C1 segment of cervical spinal cord (tissue), 14 donors: ENCODE measurements at regions not wholly inside any gene's neighbourhood (a gene's known extent, or its start where the extent isn't known, plus 50 kb on each side); places are given as distances from the start of the nearest gene placed in this dataset.
"Not testable (repeated sequence)": the region's sequence is repeated elsewhere in the genome, so short reads cannot be mapped to it uniquely, and the experiment has no call there.

Experiments used
- DNase-seq, 14 donors: peaks; one replicate each; lab custom pipeline; 2025; lab: John Stamatoyannopoulos, UW

DNA sequence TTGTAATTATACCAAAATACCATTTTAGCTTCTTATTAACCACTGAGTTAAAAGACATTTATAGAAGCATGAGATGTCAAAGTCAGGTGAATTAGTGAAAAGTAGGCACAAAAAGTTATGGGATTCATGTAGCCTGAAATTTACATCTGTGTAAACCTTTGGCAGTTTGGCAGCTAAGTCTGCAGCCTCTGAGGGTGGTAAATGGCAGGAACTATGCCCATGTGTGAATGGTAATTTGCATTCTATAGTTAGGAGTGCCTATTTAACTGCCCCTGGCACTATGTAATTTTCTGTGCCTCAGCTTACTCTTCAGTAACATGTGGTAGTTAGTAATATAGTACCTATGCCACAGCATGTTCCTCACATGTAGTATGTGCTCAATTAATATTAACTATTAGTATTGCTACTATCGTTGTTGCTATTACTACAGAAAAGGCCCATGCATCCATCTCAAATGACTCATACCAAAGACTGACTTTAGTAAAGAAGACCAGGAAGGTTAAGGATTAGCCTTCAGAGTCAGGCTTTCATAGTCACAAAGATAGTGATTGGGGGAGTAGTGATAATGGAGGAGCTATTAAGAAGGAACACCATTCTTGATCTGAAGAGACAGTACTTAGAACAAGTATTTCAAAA lies 258.7 kb upstream of the BTG1 start:
- DNase-seq, result no peak

DNA sequence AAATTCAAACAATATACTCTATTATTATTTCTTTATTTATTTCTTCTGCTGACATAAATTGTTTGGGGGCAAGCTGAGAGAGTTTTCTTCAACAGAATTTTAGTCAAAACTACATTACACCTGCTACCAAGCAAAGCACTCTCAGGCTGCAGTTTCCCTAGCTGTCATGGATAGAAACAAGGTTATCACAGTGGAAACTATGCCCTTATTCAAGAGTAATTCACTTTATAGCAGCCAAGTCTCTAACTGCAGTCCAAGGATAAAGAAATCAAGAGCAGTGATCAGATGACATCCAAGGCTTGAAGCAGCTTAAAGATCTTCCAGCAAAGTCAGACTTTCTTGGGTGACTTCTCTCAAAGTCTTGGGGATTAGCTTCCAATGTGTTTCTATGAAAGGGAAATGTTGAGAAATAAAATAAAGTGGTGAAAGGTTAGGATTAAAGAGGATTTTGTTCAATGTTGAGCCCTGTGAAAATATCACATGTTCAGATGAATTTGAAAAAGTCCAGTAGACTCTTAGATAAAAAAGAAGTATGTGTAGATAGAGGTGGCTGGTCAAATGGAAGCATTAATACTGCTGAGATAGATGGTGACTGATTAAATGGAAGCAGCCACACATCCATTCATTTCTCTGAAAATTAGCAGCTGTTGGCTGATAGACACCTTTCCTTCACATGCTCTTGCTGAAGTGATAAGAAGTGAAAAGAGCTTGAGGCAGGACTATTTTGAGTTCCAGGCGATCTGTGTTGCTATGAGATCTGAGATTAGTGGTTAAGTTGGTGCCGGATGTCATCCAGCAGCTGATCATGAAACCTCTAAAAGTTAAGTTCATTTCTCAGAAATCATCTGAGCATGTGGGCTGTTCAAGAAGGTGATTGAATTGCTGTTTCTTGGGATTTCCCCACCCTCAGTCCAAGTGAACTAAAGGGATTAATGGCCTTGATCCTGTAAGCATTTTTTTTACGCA lies 257.8 kb upstream of the BTG1 start:
- DNase-seq, result no peak

DNA sequence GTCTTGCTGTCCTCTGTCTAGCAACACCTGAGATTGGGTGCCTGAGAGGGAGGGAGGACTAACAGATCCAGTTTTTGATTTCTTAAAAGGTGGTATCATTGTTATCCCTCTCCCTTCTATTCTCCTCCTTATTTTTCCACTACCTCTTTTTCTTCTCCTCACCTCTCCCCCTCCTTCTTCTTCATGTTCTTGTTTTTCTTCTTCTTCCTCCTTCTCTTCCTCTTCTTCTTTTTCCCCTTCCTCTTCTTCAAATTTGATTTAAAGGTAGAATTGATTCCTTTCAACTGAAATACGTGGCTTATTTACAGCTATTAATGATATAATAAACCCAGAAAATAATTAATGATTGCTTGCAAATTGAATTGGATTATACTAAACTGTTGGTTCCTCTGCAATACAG lies 256.8 kb upstream of the BTG1 start:
- no peak for DNase-seq

DNA sequence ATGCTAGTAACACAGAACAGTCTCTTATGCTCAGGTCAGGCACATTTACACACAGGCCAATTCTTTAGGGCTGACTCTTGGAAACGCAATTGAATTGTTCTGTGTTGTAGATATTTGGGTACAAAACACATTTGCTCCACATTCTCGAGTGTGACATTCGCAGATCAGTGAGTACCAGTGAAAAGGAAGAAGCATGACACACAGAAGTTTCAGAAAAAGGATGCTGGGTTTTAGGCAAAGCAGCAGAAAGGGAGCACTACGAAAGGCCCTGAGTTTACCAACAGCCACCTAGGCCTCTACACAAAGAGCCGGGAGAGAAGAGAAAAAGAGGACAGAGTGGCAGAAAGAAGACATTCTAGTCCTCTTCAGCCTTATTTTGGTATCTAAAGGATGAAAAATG lies 254.4 kb upstream of the BTG1 start:
- no peak for DNase-seq

DNA sequence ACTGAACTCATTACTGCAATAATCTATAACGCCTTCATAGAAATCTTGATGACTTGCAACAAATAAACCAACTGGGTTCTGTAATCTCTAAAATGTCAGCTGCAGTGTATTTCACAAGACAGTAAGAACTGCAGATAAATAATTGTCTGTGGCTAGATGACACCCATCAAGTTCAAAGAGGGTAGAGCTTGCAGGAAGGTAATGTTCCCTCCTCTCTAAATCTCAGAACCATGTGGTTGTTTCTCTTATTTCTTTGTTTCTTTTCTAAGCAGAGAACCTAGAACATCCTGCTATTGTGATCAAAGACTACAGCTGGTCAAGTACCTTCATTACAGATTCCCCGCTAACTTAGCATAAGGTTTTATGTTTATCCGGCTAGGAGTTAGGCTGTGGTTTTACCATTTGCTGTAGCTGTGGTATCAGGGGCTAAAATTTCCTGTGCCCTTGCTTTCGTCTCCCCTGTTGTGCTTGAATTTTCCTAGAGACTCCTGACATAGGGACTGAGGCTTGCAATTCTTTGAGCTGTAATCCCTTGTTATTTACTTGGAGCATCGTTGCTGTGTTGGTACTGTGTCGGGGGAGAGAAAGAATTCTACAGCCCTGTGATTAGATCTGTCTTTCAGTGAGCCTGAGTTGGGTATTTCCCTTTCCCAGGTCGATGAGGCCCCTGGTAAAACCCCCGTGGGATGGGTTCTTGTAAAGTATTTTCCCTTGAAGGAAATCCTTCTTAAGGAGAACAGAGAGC lies 253.1 kb upstream of the BTG1 start:
- no peak for DNase-seq

DNA sequence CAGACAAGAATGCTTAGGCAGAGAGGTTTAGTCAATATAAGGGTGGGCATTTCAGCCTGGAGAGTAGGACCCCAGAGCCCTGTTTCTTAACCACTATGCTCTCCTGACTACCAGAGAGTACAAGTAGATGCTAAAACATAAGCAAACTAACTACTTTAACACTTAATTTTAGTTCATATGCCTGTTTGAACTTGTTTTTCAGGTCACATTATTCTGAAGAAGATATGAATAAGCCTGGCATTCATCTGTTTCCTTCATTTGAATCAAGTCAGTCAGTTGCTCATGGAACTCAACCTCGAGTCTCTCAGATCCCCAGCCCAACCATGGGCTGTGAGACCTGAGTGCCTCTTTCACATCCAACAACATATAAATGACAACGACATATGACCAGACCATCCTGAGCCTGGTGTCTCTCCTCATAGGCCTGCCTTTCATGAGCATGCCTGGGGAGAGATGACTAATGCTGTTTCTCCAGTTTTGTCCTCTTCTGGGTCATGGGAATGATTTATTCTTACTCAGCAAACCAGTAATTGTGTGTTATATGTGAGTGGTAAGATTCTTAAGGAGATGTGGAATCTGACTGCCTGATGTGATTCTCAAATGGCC lies 251.1 kb upstream of the BTG1 start:
- DNase-seq, result no peak

DNA sequence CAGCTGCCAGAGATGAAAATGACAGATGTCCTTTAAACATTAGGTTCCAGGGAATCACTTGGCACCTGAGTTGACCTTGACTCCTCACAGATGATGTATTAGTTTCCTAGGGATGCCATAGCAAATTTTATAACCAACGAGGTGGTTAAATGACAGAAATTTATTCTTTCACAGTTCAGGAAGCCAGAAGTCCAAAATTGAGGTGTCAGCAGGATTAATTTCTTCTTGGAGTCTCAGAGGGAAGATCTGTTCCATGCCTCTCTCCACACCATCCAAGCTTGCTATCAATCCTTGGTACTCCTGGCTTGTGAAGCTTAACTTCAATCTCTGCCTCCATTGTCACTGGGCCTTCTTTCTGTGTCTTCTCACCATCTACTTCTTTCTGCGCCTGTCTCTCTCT lies 249.7 kb upstream of the BTG1 start:
- DNase-seq, result no peak

DNA sequence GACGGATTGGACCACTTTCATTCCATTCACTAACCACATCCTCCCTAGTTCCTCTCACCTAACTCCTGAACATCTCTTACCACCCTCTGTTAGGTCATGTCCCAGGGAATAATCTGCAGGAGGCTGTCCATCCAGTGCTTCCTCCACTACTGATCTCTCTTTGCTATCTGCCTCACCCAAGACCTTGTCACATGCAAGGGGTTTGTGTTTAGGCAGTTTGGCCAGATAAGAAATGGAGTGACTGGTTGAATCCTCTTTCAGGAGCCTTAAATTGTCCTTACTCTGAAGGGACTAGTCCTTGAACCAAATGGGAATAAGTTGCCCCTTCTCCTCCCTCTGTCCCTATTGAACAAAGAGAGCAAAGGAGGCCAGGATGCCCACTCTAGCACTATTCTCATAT lies 249.2 kb upstream of the BTG1 start:
- no peak for DNase-seq

DNA sequence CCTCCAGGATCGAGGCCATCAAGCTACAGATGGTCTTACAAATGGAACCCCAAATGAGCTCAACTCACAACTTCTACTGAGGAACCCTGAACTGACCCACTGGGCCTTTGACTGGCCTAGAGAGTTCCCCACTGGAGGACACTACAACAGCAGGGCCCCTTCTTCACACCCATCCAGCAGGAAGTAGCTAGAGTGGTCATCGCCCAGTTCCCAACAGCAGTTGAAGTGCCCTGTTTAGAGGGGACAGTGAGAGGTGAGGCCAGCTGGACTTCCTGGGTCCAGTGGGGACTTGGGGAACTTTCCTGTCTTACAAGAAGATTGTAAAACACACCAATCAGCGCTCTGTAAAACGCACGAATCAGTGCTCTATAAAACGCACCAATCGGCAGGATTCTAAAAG lies 247.9 kb upstream of the BTG1 start:
- no peak for DNase-seq

DNA sequence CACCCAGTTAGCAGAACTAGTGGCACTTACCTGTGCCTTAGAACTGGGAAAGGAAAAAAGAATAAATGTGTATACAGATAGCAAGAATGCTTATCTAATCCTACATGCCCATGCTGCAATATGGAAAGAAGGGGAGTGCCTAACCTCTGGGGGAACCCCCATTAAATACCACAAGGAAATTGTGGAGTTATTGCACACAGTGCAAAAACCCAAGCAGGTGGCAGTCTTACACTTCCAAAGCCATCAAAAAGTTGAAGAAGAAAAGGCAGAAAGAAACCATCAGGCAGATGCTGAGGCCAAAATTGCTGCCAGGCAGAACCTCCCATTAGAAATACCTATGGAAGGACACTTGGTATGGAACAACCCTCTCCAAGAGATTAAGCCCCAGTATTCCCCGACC lies 246.1 kb upstream of the BTG1 start:
- DNase-seq, result not testable (repeated sequence)

DNA sequence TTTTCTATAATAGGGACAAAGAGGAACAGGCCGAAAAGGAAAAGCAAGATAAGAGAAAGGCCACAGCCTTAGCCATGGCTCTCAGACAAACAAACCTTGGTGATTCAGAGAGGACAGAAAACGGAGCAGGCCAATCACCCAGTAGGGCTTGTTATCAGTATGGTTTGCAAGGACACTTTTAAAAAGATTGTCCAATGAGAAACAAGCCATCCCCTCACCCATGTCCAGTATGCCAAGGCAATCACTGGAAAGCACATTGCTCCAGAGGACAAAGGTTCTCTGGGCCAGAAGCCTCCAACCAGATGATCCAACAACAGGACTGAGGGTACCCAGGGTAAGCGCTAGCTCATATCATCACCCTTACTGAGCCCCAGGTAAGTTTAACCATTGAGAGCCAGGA lies 243.8 kb upstream of the BTG1 start:
- no peak for DNase-seq

DNA sequence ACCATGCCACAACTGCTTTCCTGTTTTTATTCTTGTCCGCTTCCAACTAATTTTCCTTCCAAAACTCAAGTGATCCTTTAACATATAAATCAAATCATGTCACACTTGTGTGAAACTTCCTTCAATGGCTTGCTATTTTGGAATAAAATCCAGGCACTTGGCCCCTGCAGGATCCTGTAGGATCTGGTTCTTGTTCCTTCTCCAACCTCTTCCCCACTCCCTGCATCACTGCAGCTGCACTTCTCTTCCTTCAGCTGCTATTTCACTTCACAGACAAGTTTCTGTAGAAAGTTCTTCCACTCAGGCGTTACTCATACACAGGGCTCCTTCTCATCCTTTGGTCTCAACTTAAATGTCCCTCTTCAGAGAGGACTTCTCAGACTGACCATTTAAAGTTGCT lies 239.7 kb upstream of the BTG1 start:
- no peak for DNase-seq

DNA sequence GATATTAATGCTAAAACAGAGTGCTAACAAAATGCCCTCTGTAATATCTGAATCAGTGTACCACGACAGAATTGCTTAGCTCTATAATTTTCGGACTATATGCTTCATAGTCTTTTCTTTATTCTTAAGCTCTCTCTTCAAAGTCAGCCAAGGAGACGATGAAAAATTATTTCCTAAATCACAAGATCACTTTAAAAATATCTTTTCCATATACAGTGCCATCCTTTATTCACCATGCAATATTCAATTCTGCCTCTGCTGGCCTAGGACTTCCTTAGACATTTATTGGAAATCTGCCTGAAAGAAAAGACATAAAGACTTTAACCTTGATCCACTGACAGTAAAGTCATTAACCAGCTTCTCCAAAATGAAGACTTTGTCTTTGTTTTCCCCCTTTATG lies 238.9 kb upstream of the BTG1 start:
- no peak for DNase-seq

DNA sequence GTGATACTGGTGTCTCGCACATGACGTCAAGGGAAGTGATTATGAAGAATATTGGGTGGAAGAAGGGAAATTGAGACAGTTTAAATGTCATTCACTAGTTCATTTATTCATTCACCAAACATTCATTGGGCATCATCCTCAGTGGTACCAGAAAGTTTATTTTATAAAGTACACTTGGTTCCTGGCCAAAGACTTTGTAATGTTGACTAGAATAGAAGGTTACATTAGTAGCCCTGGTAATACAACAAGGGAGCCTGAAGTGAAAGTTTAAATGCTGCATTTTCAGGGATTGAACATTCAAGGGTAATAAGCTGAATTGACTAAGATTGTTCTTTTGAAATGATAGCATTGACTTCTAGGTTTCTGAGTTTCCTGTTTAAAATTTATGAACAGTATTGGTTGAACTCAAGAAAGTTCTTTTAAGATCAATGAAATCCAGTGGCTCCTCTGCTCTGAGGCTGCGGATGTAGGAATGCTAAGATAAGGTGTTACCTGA lies 236.8 kb upstream of the BTG1 start:
- DNase-seq, result no peak

DNA sequence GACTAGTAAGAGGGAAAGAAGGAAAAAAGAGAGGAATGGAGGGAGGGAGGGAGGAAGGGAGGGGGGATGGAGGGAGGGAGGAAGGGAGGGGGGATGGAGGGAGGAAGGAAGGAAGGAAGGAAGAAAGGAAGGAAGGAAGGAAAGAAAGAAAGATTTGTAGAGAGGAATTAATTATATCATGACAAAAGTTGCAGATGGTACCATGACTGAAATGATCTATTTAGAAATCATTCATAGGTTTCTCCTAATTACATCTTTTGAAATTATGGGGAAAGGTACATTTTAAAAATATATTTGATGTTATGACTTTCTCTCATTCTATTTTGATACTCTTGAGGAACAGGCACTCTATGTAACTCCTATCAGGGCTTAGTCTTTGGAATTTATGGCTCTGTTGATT lies 236.2 kb upstream of the BTG1 start:
- DNase-seq, result no peak

DNA sequence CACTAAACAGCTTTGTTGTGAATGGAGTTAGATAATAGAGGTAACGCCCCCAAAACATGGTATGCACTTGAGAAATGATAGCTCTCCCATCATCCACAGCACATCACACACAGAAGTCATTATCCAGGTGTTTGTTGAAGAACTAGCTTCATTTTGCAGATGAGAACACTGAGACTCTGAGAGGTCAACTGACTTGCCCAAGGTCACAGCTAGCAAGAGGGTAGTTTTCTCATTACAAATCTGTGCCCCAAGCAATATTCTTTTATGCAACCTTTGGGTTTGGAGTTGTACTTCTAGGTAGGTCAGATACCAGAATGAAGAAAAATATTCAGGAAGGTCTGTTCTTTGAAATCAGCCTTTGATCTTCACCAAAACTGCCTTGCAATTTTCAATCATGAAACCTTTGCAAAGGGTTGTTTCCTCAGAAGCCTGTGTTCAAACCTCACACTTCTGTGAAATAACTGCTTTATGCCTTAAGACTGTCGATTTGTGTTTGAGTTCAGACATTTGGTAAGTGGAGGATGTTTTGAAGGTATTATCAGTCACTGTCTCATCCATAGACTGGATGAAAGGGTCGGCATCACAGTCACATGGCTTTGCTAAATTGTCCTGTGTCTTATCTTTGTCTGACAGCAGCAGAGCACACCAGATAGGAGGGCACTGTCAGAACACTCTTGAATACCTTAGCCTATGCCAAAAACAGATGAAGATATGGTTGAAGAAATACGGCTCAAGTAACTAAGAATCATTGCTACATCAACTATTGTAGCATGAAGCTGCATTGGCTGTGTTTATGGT lies 233.2 kb upstream of the BTG1 start:
- DNase-seq, result no peak

DNA sequence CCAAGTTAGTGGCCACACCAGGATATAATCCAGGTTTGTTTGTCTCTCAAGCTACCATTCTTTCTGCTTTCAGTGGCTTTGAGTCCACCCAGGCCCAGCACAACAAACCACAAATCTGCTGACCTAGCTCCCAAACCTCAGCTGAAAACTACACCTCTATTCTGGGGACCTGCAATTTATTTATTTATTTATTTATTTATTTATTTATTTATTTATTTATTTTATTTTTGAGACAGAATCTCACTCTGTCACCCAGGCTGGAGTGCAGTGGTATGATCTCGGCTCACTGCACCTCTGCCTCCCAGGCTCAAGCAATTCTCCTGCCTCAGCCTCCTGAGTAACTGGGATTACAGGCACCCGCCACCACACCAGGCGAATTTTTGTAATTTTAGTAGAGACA lies 229.9 kb upstream of the BTG1 start:
- not testable (repeated sequence) for DNase-seq

DNA sequence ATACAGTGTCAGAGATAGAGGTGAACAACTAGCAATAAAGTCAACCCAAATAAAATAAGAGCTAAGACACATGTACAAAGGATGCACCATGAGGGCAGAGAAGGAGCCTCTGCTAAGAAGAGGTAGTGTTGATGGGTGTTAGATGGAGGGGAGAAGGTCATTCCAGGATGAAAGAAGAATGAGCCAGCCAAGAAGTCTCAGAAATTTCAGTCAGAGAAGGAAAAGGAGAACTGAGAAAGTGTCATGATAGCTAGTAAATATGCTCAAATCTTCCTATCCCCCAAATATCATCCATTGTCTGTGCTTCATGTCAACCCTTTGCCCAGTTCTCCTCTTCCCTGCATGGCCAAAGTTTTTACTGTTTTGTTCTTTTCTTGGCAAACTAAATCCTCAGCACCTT lies 225.2 kb upstream of the BTG1 start:
- no peak for DNase-seq

DNA sequence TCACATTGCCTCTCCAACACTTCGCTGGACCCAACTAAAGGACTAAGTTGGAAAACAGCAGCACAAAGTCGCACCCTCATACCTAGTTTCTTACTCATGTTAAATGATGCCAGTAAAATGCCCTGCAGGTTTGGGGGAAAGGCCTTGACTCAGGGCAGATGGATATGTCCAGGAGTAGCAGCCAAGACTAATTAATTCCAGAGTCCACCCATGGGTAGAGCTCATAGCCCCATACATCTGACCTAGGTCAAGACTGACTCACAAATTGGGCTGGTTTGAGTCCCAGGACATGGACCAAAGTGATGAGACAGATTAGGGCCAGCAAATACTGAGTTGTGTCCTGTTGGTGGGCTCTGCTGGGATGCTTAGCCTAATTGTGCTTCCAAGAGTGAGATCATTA lies 224.0 kb upstream of the BTG1 start:
- DNase-seq, result no peak

DNA sequence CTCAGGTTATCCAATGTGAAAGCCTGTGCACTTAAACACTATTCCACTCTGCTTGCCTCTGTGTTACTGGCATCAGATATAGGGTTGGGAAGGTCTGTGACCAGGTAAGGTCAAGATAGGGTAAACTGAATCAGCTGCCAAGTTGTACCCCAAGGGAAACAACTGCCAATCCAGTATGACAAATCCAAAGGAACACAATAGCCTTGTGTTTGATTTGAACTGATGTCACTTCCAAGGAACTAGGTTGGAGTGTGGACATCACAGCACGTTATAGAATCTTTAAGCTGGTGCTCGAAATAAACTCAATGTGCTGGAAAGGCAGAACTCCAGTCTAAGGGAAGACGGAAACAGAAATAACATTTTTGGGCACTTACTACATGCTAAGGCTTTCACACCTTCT lies 223.4 kb upstream of the BTG1 start:
- no peak for DNase-seq

DNA sequence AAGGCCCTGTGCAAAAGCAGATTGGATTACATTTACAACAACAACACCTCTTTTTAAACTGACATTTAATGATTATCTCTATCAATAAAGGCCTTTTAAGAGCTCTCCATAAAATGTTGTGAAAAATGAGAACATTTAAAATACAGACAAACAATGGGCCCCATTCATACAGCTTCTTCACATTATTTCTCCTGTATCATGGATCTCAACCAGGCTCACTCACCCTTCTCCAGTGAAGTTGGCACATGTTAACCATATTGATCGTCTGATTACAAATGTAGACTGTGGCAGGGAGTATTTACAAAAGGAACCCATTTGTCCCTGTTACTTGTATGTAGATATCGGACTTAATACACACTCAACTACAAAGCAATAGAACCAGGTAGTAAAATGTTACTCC lies 220.2 kb upstream of the BTG1 start:
- DNase-seq, result no peak
